ENCODE measurements at regions not wholly inside any gene's neighbourhood (a gene's known extent, or its start where the extent isn't known, plus 50 kb on each side); places are given as distances from the start of the nearest gene placed in this dataset.

DNA sequence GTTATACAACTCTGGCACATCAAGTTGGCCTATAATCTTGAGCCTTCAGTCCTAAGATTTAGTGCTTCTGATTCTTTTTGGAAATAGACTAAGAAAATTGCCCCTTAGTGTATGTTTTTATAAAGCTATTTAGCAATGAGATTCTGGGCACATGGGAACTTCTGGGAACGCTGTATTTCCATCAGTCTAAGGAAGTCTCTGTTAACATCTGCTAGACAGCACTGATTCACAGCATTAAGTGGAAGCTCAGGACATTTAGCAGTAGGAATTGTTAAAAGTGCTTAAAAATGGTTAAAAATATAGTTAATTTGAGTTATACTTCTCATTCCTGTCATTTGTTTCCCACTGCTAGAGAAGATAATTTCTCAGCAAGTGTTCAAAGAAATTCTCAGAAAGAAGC is 579.1 kb downstream of the SLC16A7 start:
- H3K27me3 Mint-ChIP-seq (ENCODE audit: low read depth in 3 of 3), result peaks cover 0 to 1% (median 1%) of the 10 kb centered on the region in 3 donors
- no peaks in the 10 kb centered on the region for H3K4me1 Mint-ChIP-seq
- no peak for DNase-seq
- no peak overlapping the region for H3K4me3 Mint-ChIP-seq
- H3K36me3 Mint-ChIP-seq, result peaks cover 0 to 4% (median 0%) of the 10 kb centered on the region in 3 donors
- H3K27ac Mint-ChIP-seq, result no peak overlapping the region
- peaks cover 0 to 53% (median 9%) of the 10 kb centered on the region in 6 donors for H3K9me3 Mint-ChIP-seq

- H3K36me3 Mint-ChIP-seq, result peaks cover 0 to 4% (median 0%) of the 10 kb centered on the region in 3 donors
- peaks cover 0 to 1% (median 1%) of the 10 kb centered on the region in 3 donors for H3K27me3 Mint-ChIP-seq (ENCODE audit: low read depth in 3 of 3)
- H3K4me1 Mint-ChIP-seq, result no peaks in the 10 kb centered on the region
- H3K9me3 Mint-ChIP-seq, result peaks cover 0 to 53% (median 8%) of the 10 kb centered on the region in 6 donors
- no peak for DNase-seq
- H3K27ac Mint-ChIP-seq, result no peak overlapping the region
- H3K4me3 Mint-ChIP-seq, result no peak overlapping the region
These were observed 581.1 kb downstream of the SLC16A7 start for GRCh38 chr12:60176891-60177290.

GRCh38 chr12:60180298-60180697 is 584.5 kb downstream of the SLC16A7 start:
- no peaks in the 10 kb centered on the region for H3K4me1 Mint-ChIP-seq
- peaks cover 0 to 4% (median 3%) of the 10 kb centered on the region in 3 donors for H3K27me3 Mint-ChIP-seq (ENCODE audit: low read depth in 3 of 3)
- H3K9me3 Mint-ChIP-seq, result peaks cover 0 to 37% (median 13%) of the 10 kb centered on the region in 6 donors
- no peak overlapping the region for H3K27ac Mint-ChIP-seq
- no peak overlapping the region for H3K4me3 Mint-ChIP-seq
- no peaks in the 10 kb centered on the region for H3K36me3 Mint-ChIP-seq
- DNase-seq, result no peak

DNA sequence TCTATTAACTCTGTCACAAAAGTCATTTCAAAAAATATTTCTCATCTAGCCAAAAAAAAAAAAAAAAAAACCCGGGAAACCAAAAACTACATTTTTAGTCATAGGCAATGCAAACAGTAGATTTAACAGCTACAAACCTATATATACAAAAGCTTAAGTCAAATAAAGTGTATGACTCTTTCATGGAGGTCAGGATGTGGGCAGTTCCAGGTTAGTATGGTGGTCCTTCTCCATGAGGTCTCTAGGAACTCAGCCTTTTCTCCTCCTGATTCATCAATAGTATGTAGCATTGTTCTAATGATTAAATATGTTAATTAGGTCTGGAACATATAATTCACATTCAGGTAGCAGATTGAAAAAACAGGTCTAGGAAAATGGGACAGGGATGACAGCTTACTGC is 586.5 kb downstream of the SLC16A7 start:
- no peak for DNase-seq
- Mint-ChIP-seq H3K27ac (no peak overlapping the region), H3K36me3 (no peaks in the 10 kb centered on the region), H3K4me1 (no peaks in the 10 kb centered on the region), H3K9me3 (peaks cover 2 to 50% (median 13%) of the 10 kb centered on the region in 6 donors), H3K4me3 (no peak overlapping the region), H3K27me3 (ENCODE audit: low read depth in 3 of 3) (peaks cover 0 to 4% (median 4%) of the 10 kb centered on the region in 3 donors)

DNA sequence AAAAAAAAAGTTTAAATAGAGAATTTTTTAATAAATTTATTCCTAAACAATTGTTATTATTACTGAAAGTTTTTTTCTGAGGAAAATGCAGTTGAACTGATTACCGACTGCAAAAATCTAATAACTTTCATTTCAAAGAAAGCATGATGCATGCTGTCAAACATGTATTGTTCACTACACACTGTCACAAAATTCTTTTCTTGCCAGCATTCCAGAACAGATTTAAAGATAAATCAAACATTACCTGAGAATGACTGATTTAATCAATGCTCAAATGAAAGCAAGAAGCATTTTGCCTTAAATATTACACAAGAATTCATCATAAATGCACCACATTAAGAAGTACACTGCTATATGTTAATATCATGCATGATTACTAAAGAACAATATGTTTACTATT is 588.3 kb downstream of the SLC16A7 start:
- Mint-ChIP-seq H3K4me1 (no peaks in the 10 kb centered on the region), H3K4me3 (no peak overlapping the region), H3K27me3 (ENCODE audit: low read depth in 3 of 3) (peaks cover 0 to 4% (median 3%) of the 10 kb centered on the region in 3 donors), H3K27ac (no peak overlapping the region), H3K9me3 (peaks cover 2 to 51% (median 13%) of the 10 kb centered on the region in 6 donors), H3K36me3 (no peaks in the 10 kb centered on the region)
- DNase-seq, result no peak

- Mint-ChIP-seq H3K4me1 (no peaks in the 10 kb centered on the region), H3K27ac (no peak overlapping the region), H3K27me3 (ENCODE audit: low read depth in 3 of 3) (peaks cover 0 to 4% (median 3%) of the 10 kb centered on the region in 3 donors), H3K4me3 (no peak overlapping the region), H3K36me3 (no peaks in the 10 kb centered on the region), H3K9me3 (peaks cover 7 to 50% (median 16%) of the 10 kb centered on the region in 6 donors)
- no peak for DNase-seq
These were observed 589.2 kb downstream of the SLC16A7 start for GRCh38 chr12:60185060-60185459.

GRCh38 chr12:60191271-60191670 is 595.4 kb downstream of the SLC16A7 start:
- Mint-ChIP-seq H3K4me3 (no peak overlapping the region), H3K27ac (no peak overlapping the region), H3K4me1 (no peaks in the 10 kb centered on the region), H3K36me3 (no peaks in the 10 kb centered on the region), H3K27me3 (ENCODE audit: low read depth in 3 of 3) (peaks cover 0 to 1% (median 0%) of the 10 kb centered on the region in 3 donors), H3K9me3 (peaks cover 12 to 42% (median 21%) of the 10 kb centered on the region in 6 donors)
- DNase-seq, result no peak

DNA sequence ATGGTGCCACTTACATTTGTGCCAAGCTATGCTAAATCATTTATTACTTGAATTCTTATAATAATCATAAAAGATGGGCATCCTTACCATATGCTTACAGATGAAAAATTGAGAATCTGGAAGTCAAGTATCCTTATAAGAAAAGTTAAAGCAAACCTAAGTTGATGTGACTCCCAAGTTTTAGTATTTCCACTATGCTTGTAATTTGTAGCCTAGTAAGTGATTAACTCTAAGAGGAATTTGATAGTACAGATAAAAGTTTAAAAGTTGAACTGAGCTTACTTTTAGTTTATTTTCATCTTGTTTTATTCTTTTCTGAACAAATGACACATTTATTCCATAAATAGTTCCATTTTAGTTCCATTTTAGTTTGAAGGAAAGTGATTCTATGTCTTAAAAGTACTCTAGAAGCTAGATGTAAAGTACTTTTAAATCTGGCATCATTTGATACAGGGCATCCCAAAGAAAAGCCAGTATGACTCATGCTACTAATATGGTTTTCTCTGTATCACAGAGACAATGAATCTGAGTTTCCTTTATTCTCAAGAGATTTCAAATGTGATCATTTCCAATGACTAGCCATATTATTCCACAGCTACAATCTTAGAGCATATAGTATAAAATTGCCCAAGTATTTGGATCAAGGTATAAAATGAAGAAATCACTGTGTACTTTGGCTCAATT is 596.0 kb downstream of the SLC16A7 start:
- Mint-ChIP-seq H3K36me3 (no peaks in the 10 kb centered on the region), H3K27ac (no peak overlapping the region), H3K9me3 (peaks cover 12 to 46% (median 24%) of the 10 kb centered on the region in 6 donors), H3K4me3 (no peak overlapping the region), H3K4me1 (no peaks in the 10 kb centered on the region), H3K27me3 (ENCODE audit: low read depth in 3 of 3) (peaks cover 0 to 1% (median 0%) of the 10 kb centered on the region in 3 donors)
- no peak for DNase-seq

- Mint-ChIP-seq H3K27me3 (ENCODE audit: low read depth in 3 of 3) (peaks cover 0 to 1% (median 0%) of the 10 kb centered on the region in 3 donors), H3K4me3 (no peak overlapping the region), H3K9me3 (peaks cover 13 to 49% (median 22%) of the 10 kb centered on the region in 6 donors), H3K27ac (no peak overlapping the region), H3K4me1 (no peaks in the 10 kb centered on the region), H3K36me3 (no peaks in the 10 kb centered on the region)
- no peak for DNase-seq
These were observed 598.8 kb downstream of the SLC16A7 start for GRCh38 chr12:60194678-60195077.

DNA sequence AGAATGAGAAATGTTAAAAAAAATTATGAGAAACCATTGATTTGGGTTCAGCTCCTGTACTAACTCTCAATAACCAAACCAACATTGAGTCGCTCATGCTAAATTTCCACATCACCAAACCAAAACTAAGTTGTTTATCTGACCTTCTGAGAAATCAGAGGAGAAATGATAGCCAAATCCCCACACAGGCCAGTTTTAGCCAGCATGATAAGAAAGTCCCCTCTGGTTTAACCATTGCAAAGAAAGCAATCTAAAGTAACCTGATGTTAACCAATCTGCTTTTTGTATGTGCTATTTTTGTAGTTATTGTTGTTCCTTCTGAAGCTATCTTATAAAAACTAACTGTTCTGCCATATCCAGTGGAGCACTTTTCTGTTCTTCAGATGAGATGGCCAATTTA is 599.7 kb downstream of the SLC16A7 start:
- Mint-ChIP-seq H3K4me3 (no peak overlapping the region), H3K27me3 (ENCODE audit: low read depth in 3 of 3) (peaks cover 0 to 1% (median 0%) of the 10 kb centered on the region in 3 donors), H3K36me3 (no peaks in the 10 kb centered on the region), H3K4me1 (no peaks in the 10 kb centered on the region), H3K27ac (no peak overlapping the region), H3K9me3 (peaks cover 6 to 43% (median 18%) of the 10 kb centered on the region in 6 donors)
- no peak for DNase-seq

DNA sequence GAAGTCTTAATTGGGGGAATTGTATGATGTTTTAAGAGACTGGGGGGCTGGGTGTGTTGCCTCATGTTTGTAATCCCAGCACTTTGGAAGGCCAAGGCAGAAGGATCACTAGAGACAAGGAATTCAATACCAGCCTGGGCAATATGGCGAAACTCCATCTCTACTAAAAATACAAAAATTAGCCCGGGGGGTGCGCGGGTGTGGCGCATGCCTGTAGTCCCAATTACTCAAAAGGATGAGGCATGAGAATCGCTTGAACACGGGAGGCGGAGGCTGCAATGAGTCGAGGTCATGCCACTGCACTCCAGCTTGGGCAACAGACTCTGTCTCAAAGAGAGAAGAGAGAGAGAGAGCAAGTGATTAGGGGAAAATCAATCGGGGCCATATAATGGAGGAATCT is 600.5 kb downstream of the SLC16A7 start:
- H3K36me3 Mint-ChIP-seq, result no peaks in the 10 kb centered on the region
- H3K27ac Mint-ChIP-seq, result no peak overlapping the region
- no peak overlapping the region for H3K4me3 Mint-ChIP-seq
- DNase-seq, result no peak
- H3K4me1 Mint-ChIP-seq, result no peaks in the 10 kb centered on the region
- peaks cover 3 to 34% (median 15%) of the 10 kb centered on the region in 6 donors for H3K9me3 Mint-ChIP-seq
- H3K27me3 Mint-ChIP-seq (ENCODE audit: low read depth in 3 of 3), result peaks cover 0 to 1% (median 0%) of the 10 kb centered on the region in 3 donors

GRCh38 chr12:60197589-60197988 is 601.8 kb downstream of the SLC16A7 start:
- peaks cover 3 to 33% (median 14%) of the 10 kb centered on the region in 6 donors for H3K9me3 Mint-ChIP-seq
- H3K27ac Mint-ChIP-seq, result no peak overlapping the region
- no peaks in the 10 kb centered on the region for H3K4me1 Mint-ChIP-seq
- no peaks in the 10 kb centered on the region for H3K36me3 Mint-ChIP-seq
- DNase-seq, result no peak
- H3K27me3 Mint-ChIP-seq (ENCODE audit: low read depth in 3 of 3), result peaks cover 0 to 1% (median 0%) of the 10 kb centered on the region in 3 donors
- H3K4me3 Mint-ChIP-seq, result no peak overlapping the region

GRCh38 chr12:60201891-60202290 is 606.1 kb downstream of the SLC16A7 start:
- no peaks in the 10 kb centered on the region for H3K36me3 Mint-ChIP-seq
- no peak for DNase-seq
- peaks cover 3 to 30% (median 10%) of the 10 kb centered on the region in 6 donors for H3K9me3 Mint-ChIP-seq
- no peaks in the 10 kb centered on the region for H3K27me3 Mint-ChIP-seq (ENCODE audit: low read depth in 3 of 3)
- no peak overlapping the region for H3K4me3 Mint-ChIP-seq
- H3K4me1 Mint-ChIP-seq, result no peaks in the 10 kb centered on the region
- H3K27ac Mint-ChIP-seq, result no peak overlapping the region

- peaks cover 0 to 6% of the 10 kb centered on the region in 2 donors for H3K4me1 Mint-ChIP-seq
- no peak overlapping the region for H3K27ac Mint-ChIP-seq
- DNase-seq, result no peak
- H3K4me3 Mint-ChIP-seq, result no peak overlapping the region
- H3K9me3 Mint-ChIP-seq, result peaks cover 0 to 17% (median 6%) of the 10 kb centered on the region in 6 donors
- no peaks in the 10 kb centered on the region for H3K36me3 Mint-ChIP-seq
- H3K27me3 Mint-ChIP-seq (ENCODE audit: low read depth in 3 of 3), result no peaks in the 10 kb centered on the region
These were observed 609.7 kb downstream of the SLC16A7 start for GRCh38 chr12:60205500-60205899.

Measured in immature natural killer cell (primary cell).